ENCODE measurements at regions not wholly inside any gene's neighbourhood (a gene's known extent, or its start where the extent isn't known, plus 50 kb on each side); places are given as distances from the start of the nearest gene placed in this dataset.

GRCh38 chr12:130017591-130018449, 114.0 kb upstream of the TMEM132D start:
- DNase-seq (ENCODE audit: low read depth) (no peak), FAIRE-seq (no peak)
- H3K36me3 Mint-ChIP-seq (ENCODE audit: low read depth, unreplicated experiment), result no peaks in the 10 kb centered on the region
- no peak overlapping the region for H2AFZ ChIP-seq (ENCODE audit: low read depth, low read length)
- TF ChIP-seq CTCF (IDR thresholded peaks at IDR 0.05; ENCODE audit: insufficient read depth, low read depth, low read length) (no peak), EZH2 (IDR thresholded peaks at IDR 0.05; ENCODE audit: insufficient read depth, low read length) (no peak)
- no peaks in the 10 kb centered on the region for H3K79me2 ChIP-seq (ENCODE audit: insufficient read depth, low read length)
- H3K9ac ChIP-seq (ENCODE audit: low read length), result no peak overlapping the region
- H3K36me3 ChIP-seq (ENCODE audit: insufficient read depth, low read length), result no peaks in the 10 kb centered on the region
- H3K4me2 ChIP-seq (ENCODE audit: low read length), result peak overlapping the region; percentile 67
- H3K27me3 Mint-ChIP-seq (ENCODE audit: low read depth, unreplicated experiment), result no peaks in the 10 kb centered on the region
- no peaks in the 10 kb centered on the region for H3K4me1 ChIP-seq (ENCODE audit: insufficient read depth, low read length)
- peaks cover 14% of the 10 kb centered on the region for H3K9me3 Mint-ChIP-seq (ENCODE audit: unreplicated experiment)
- no peaks in the 10 kb centered on the region for H4K20me1 ChIP-seq (ENCODE audit: insufficient read depth, low read length)
- no peaks in the 10 kb centered on the region for H3K9me3 ChIP-seq (ENCODE audit: insufficient read depth, low read depth, low read length)
- no peak overlapping the region for H3K4me3 Mint-ChIP-seq (ENCODE audit: unreplicated experiment)
- no peak overlapping the region for H3K4me3 ChIP-seq (ENCODE audit: insufficient read depth, low read depth, low read length)
- H3K27me3 ChIP-seq (ENCODE audit: insufficient read depth, low read length), result peaks cover 4% of the 10 kb centered on the region
- no peaks in the 10 kb centered on the region for H3K4me1 Mint-ChIP-seq (ENCODE audit: low read depth, unreplicated experiment)
- H3K27ac ChIP-seq (ENCODE audit: low read depth, low read length), result no peak overlapping the region
- H3K27ac Mint-ChIP-seq (ENCODE audit: unreplicated experiment), result no peak overlapping the region

GRCh38 chr12:130018614-130019013, 114.8 kb upstream of the TMEM132D start:
- no peaks in the 10 kb centered on the region for H3K4me1 Mint-ChIP-seq (ENCODE audit: low read depth, unreplicated experiment)
- H3K9ac ChIP-seq (ENCODE audit: low read length), result no peak overlapping the region
- H3K27me3 ChIP-seq (ENCODE audit: insufficient read depth, low read length), result peaks cover under 1% of the 10 kb centered on the region
- TF ChIP-seq CTCF (IDR thresholded peaks at IDR 0.05; ENCODE audit: insufficient read depth, low read depth, low read length) (no peak), EZH2 (IDR thresholded peaks at IDR 0.05; ENCODE audit: insufficient read depth, low read length) (no peak)
- H3K4me3 Mint-ChIP-seq (ENCODE audit: unreplicated experiment), result no peak overlapping the region
- H4K20me1 ChIP-seq (ENCODE audit: insufficient read depth, low read length), result no peaks in the 10 kb centered on the region
- FAIRE-seq (no peak), DNase-seq (ENCODE audit: low read depth) (no peak)
- H2AFZ ChIP-seq (ENCODE audit: low read depth, low read length), result no peak overlapping the region
- no peaks in the 10 kb centered on the region for H3K9me3 ChIP-seq (ENCODE audit: insufficient read depth, low read depth, low read length)
- H3K79me2 ChIP-seq (ENCODE audit: insufficient read depth, low read length), result no peaks in the 10 kb centered on the region
- no peak overlapping the region for H3K27ac ChIP-seq (ENCODE audit: low read depth, low read length)
- no peak overlapping the region for H3K4me2 ChIP-seq (ENCODE audit: low read length)
- H3K27ac Mint-ChIP-seq (ENCODE audit: unreplicated experiment), result no peak overlapping the region
- no peak overlapping the region for H3K4me3 ChIP-seq (ENCODE audit: insufficient read depth, low read depth, low read length)
- no peaks in the 10 kb centered on the region for H3K27me3 Mint-ChIP-seq (ENCODE audit: low read depth, unreplicated experiment)
- H3K9me3 Mint-ChIP-seq (ENCODE audit: unreplicated experiment), result peaks cover 19% of the 10 kb centered on the region
- no peaks in the 10 kb centered on the region for H3K36me3 Mint-ChIP-seq (ENCODE audit: low read depth, unreplicated experiment)
- no peaks in the 10 kb centered on the region for H3K4me1 ChIP-seq (ENCODE audit: insufficient read depth, low read length)
- H3K36me3 ChIP-seq (ENCODE audit: insufficient read depth, low read length), result no peaks in the 10 kb centered on the region

GRCh38 chr12:130026608-130027176, 122.9 kb upstream of the TMEM132D start:
- no peaks in the 10 kb centered on the region for H3K27me3 Mint-ChIP-seq (ENCODE audit: low read depth, unreplicated experiment)
- H3K36me3 Mint-ChIP-seq (ENCODE audit: low read depth, unreplicated experiment), result no peaks in the 10 kb centered on the region
- Histone ChIP-seq H3K9me3 (ENCODE audit: insufficient read depth, low read depth, low read length) (no peaks in the 10 kb centered on the region), H3K4me3 (ENCODE audit: insufficient read depth, low read depth, low read length) (no peak overlapping the region), H3K4me2 (ENCODE audit: low read length) (no peak overlapping the region), H3K27me3 (ENCODE audit: insufficient read depth, low read length) (no peaks in the 10 kb centered on the region), H3K36me3 (ENCODE audit: insufficient read depth, low read length) (no peaks in the 10 kb centered on the region), H3K27ac (ENCODE audit: low read depth, low read length) (no peak overlapping the region), H2AFZ (ENCODE audit: low read depth, low read length) (no peak overlapping the region), H3K9ac (ENCODE audit: low read length) (no peak overlapping the region), H4K20me1 (ENCODE audit: insufficient read depth, low read length) (no peaks in the 10 kb centered on the region), H3K4me1 (ENCODE audit: insufficient read depth, low read length) (no peaks in the 10 kb centered on the region), H3K79me2 (ENCODE audit: insufficient read depth, low read length) (no peaks in the 10 kb centered on the region)
- DNase-seq (ENCODE audit: low read depth) (no peak), FAIRE-seq (no peak)
- no peak overlapping the region for H3K27ac Mint-ChIP-seq (ENCODE audit: unreplicated experiment)
- H3K9me3 Mint-ChIP-seq (ENCODE audit: unreplicated experiment), result peaks cover 14% of the 10 kb centered on the region
- H3K4me3 Mint-ChIP-seq (ENCODE audit: unreplicated experiment), result no peak overlapping the region
- H3K4me1 Mint-ChIP-seq (ENCODE audit: low read depth, unreplicated experiment), result no peaks in the 10 kb centered on the region
- TF ChIP-seq CTCF (IDR thresholded peaks at IDR 0.05; ENCODE audit: insufficient read depth, low read depth, low read length), result peak; percentile 52
- TF ChIP-seq EZH2 (IDR thresholded peaks at IDR 0.05; ENCODE audit: insufficient read depth, low read length), result no peak
